GM12874 (cell line): ENCODE measurements at regions not wholly inside any gene's neighbourhood (a gene's known extent, or its start where the extent isn't known, plus 50 kb on each side); places are given as distances from the start of the nearest gene placed in this dataset.

ENCODE experiments used
- TF ChIP-seq, protein P1 (sequence below): IDR thresholded peaks from 2 replicates; pipeline ENCODE4 v1.5.1; 2011; ENCODE audit warnings: low read depth, mild to moderate bottlenecking, control low read depth, low read length, moderate library complexity; ENCODE audit not compliant: insufficient read depth

DNA sequence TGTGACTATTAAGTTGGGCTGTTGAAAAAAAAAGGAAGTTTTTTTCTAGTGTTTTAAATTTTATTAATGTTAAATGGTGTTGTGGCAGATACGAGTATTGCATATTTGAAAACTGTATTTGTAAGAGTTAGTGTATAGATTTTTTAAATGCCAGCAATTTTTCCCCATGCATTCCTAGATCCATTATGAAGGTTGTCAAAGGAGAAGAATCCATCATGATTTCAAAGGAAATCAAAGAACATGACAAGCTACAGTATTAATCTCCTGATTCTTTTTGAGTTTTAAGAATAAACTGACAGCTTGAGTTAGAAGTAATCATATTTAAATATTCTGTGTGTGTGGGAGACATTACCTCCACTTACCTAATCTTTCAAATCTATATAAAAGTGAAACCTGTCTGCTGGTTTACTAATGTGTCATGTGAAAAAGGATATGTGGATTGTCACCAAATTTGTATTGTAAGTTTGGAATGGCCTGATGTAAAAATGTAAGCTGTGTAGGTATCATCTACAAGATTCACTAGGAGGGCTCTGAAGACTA is 111.0 kb upstream of the HS3ST5 start:
- TF ChIP-seq, protein P1, sequence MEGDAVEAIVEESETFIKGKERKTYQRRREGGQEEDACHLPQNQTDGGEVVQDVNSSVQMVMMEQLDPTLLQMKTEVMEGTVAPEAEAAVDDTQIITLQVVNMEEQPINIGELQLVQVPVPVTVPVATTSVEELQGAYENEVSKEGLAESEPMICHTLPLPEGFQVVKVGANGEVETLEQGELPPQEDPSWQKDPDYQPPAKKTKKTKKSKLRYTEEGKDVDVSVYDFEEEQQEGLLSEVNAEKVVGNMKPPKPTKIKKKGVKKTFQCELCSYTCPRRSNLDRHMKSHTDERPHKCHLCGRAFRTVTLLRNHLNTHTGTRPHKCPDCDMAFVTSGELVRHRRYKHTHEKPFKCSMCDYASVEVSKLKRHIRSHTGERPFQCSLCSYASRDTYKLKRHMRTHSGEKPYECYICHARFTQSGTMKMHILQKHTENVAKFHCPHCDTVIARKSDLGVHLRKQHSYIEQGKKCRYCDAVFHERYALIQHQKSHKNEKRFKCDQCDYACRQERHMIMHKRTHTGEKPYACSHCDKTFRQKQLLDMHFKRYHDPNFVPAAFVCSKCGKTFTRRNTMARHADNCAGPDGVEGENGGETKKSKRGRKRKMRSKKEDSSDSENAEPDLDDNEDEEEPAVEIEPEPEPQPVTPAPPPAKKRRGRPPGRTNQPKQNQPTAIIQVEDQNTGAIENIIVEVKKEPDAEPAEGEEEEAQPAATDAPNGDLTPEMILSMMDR = no peak

DNA sequence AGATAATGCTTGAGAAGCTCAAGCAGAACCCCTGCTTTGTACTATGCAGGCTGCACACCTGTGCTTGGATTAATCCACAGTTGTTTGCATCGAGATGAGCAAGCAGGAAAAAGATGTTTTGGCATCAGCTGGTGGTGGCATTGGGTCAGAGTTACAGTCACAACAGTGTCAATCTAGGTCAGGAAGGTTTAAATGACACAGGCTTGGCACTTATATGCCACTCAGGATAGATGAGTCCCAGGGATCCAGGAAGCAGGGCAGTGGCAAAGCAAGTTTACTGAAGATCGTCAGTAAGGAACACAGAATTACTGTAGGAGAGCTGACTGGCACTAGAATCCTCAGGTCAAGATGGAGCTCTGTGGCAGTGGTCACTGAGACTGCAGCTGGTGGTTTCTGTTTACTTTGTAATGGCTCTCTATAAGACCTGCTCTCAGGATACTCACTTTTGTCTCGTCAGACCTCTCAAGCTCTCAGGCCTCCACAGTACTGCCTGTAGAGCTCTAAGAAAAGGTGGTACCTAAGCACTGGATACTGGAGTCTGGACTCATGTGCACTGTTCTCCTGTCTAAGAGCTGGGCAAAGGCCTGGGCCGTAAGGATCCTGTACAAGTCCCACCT is 110.1 kb upstream of the HS3ST5 start:
- TF ChIP-seq, protein P1 = no peak

DNA sequence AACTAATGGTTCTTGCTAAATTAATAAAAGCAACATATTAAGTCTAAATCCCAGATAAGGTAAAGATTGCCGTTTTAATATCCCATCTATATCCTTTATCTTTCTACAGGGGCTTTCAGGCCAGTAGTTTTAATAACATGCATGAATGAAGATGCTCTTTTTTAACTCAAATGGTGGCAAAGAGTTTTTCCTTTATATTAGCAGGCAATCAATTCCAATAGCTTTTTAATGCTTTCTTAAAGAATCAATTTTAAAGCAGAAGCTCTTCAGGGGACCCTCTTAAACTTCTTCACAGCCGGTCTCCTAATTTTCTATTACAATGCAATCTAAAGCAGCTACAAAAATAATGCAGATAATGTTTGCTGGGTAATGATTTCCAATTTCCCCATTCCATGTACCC is 107.8 kb upstream of the HS3ST5 start:
- TF ChIP-seq, protein P1 = no peak

DNA sequence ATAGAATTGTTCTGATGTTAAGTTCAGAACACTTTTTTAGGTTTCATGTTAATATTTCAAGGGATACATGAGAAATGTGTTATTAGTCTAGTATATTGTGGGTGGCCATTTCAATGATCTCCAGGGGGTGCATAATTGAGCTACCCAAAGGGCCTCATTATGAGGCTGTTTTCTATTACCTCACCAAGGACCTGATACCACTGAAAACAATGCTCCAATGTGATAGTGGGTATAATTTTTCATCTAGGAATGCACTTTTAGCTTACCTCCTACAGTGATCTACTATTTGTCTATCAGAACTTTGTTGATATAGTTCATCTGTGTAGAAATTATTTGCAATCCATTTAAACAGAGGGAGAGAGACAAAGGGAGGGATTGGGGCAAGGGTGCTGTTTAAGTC is 106.8 kb upstream of the HS3ST5 start:
- TF ChIP-seq, protein P1 = no peak

DNA sequence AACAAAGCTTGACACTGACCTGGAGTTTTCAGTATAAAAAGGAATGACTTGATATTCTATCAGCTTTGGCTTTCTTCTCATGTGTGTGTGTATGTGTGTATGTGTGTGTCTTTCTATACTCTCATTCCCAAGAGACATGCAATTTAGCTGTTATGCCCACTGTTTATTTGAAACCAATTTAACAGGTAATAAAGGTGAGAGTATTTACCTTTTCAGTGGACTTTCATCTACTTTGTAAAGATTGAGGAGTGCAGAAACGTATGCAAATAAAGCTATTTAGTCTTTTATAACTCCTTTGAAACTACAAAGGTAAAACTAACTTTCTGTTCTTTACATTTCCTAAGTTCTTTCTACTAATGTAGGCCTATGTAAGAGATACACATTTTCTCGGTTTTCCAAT is 103.5 kb upstream of the HS3ST5 start:
- TF ChIP-seq, protein P1 = no peak

DNA sequence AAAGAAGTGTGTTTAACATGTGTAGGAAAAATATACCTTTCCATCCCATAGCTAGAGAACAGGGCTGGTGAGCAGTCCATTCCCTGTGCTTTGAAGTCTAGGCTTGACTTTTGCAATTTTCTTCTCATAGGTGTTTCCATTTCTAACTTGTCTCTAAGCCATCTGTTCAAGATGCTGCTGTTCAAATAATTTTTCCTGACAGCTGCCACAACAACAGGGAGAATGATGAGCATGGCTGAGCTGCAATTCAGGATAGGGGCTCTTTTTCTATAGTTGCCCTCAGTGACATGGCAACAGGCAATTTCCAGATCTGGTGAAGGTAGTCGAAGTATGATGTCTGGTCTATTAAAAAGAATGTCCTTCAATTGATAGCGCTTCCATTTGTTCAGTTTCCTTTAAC is 103.0 kb upstream of the HS3ST5 start:
- TF ChIP-seq, protein P1 = no peak

DNA sequence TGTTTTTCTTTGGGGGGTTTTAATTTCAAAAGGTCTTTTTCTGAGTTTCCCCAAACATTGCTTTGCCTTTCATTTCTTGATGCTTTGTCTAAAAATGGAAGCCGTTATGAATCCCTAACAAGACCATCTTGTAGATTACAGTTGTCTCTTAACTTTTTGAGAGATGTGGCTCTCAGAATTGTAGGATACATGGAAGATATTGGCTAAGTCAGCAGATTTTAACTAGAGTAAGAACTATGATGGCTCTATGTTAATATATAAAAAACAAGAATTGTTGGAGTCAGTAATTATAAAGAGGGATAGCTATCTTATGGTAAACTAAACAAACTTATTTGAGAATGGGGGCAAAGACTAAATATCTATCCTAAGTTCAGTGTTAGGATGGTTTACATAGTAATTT is 96.6 kb upstream of the HS3ST5 start:
- TF ChIP-seq, protein P1 = no peak
